Activated CD4-positive, alpha-beta memory T cell treated with anti-CD3 and anti-CD28 coated beads for 36 hours (primary cell): ENCODE measurements at regions not wholly inside any gene's neighbourhood (a gene's known extent, or its start where the extent isn't known, plus 50 kb on each side); places are given as distances from the start of the nearest gene placed in this dataset.

Experiments used
- CTCF ChIA-PET: fragments of 350-600 bp; sonication (Branson Sonifier 250); formaldehyde crosslinking; loops from one replicate; lab custom pipeline; 2021; ENCODE audit warnings: antibody characterized with exemption, inconsistent platforms; lab: Charles Lee
- POLR2A ChIA-PET: fragments of 350-600 bp; sonication (Branson Sonifier 250); formaldehyde crosslinking; loops from one replicate; lab custom pipeline; 2021; ENCODE audit warnings: antibody characterized with exemption; lab: Charles Lee
- DNase-seq: peaks from one replicate; pipeline ENCODE4 v3.0.0-alpha.2; 2020
- H3K27ac Mint-ChIP-seq: one replicate; pipeline ENCODE4 v1.8.0; 2021; ENCODE audit warnings: mixed read lengths
- H3K27me3 Mint-ChIP-seq: one replicate; pipeline ENCODE4 v1.8.0; 2021; ENCODE audit warnings: mixed read lengths
- H3K36me3 Mint-ChIP-seq: one replicate; pipeline ENCODE4 v1.8.0; 2021; ENCODE audit warnings: mixed read lengths
- H3K4me1 Mint-ChIP-seq: one replicate; pipeline ENCODE4 v1.8.0; 2021; ENCODE audit warnings: low read depth, mixed read lengths
- H3K4me3 Mint-ChIP-seq: one replicate; pipeline ENCODE4 v1.8.0; 2021; ENCODE audit warnings: mild to moderate bottlenecking, mixed read lengths
- H3K9me3 Mint-ChIP-seq: one replicate; pipeline ENCODE4 v1.8.0; 2021; ENCODE audit warnings: mixed read lengths
- intact Hi-C: fragments of 100-400 bp; cut with micrococcal nuclease; formaldehyde crosslinking; loops from one replicate; pipeline ENCODE4 v1.15.1; 2023

DNA sequence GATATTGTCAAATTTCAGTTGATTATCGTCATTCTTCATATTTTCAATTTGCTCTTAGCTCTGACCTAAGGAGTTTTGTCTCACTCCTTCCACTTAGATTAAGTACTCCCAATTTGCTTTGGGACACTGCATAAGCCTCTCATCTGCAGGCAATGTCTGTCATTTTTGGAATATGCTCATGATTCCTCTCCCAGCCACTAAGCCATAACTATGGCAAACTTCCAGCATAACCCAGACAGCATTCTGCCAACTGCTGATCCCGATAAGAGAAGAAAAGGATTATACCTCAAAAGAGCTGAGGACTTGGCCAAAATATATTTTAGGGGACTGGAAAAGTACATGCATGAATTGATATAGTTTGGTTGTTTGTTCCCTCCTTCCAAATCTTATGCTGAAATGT, 444.4 kb downstream of the GABRG1 start:
- H3K4me1 Mint-ChIP-seq = no peaks in the 10 kb centered on the region
- no peak overlapping the region for H3K27ac Mint-ChIP-seq
- peaks cover 15% of the 10 kb centered on the region for H3K9me3 Mint-ChIP-seq
- intact Hi-C loops = no loop called here
- H3K27me3 Mint-ChIP-seq = no peaks in the 10 kb centered on the region
- POLR2A ChIA-PET = no interaction called here
- CTCF ChIA-PET = no interaction called here
- H3K4me3 Mint-ChIP-seq = no peak overlapping the region
- H3K36me3 Mint-ChIP-seq = no peaks in the 10 kb centered on the region
- no peak for DNase-seq

DNA sequence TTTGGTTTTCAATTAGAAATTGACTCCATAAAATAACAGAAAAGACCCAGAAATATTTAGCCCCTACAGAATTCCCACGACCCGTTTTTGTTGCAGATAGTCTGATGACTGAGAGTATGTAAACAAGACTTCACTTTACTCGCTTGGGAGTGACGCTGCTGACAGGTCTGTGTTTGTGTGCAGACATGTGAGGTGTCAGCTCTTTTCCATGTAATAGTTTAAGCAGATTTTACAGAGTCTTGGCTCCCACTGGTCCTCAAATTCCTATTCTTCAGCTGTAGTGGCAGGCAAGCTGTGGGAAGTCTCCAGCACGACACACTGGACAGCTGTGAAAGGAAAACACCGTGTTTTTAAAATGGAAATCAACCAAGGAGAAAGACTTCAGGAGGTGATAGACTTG, 455.7 kb downstream of the GABRG1 start:
- POLR2A ChIA-PET = no interaction called here
- no peak overlapping the region for H3K4me3 Mint-ChIP-seq
- peaks cover 10% of the 10 kb centered on the region for H3K9me3 Mint-ChIP-seq
- DNase-seq = no peak
- no peaks in the 10 kb centered on the region for H3K36me3 Mint-ChIP-seq
- intact Hi-C loops = no loop called here
- CTCF ChIA-PET = no interaction called here
- H3K27me3 Mint-ChIP-seq = no peaks in the 10 kb centered on the region
- no peaks in the 10 kb centered on the region for H3K4me1 Mint-ChIP-seq
- no peak overlapping the region for H3K27ac Mint-ChIP-seq

- peaks cover 7% of the 10 kb centered on the region for H3K9me3 Mint-ChIP-seq
- no peaks in the 10 kb centered on the region for H3K4me1 Mint-ChIP-seq
- no peaks in the 10 kb centered on the region for H3K27me3 Mint-ChIP-seq
- intact Hi-C loops = no loop called here
- H3K27ac Mint-ChIP-seq = no peak overlapping the region
- no peak for DNase-seq
- no peaks in the 10 kb centered on the region for H3K36me3 Mint-ChIP-seq
- POLR2A ChIA-PET = no interaction called here
- CTCF ChIA-PET = no interaction called here
- no peak overlapping the region for H3K4me3 Mint-ChIP-seq
These were observed 460.2 kb downstream of the GABRG1 start for GRCh38 chr4:45663628-45664081.

DNA sequence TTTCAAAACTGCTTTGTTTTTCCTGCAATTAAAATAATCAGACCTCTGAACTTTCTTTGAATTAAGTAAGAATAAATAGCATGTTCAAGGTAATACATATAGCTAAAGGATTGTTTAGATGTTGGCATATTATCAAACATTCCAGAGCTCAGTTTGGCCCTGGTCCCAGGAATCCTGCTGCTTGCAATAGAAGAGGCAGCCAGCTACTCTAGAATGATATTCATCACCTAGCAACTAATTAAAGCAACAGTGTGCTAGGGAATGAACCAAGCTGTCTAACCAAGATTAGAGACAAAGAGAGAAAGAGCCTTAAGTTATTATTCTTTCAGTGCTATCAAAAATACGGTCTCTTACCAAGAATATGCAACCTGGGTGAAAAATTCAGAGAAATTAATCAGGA, 460.9 kb downstream of the GABRG1 start:
- peaks cover 5% of the 10 kb centered on the region for H3K9me3 Mint-ChIP-seq
- ChIA-PET CTCF (no interaction called here), POLR2A (no interaction called here)
- no peaks in the 10 kb centered on the region for H3K27me3 Mint-ChIP-seq
- no peak overlapping the region for H3K4me3 Mint-ChIP-seq
- H3K36me3 Mint-ChIP-seq = no peaks in the 10 kb centered on the region
- intact Hi-C loops = no loop called here
- H3K4me1 Mint-ChIP-seq = no peaks in the 10 kb centered on the region
- H3K27ac Mint-ChIP-seq = no peak overlapping the region
- DNase-seq = no peak

- CTCF ChIA-PET = no interaction called here
- intact Hi-C loops = no loop called here
These were observed 462.0 kb downstream of the GABRG1 start for GRCh38 chr4:45661893-45662292.

DNA sequence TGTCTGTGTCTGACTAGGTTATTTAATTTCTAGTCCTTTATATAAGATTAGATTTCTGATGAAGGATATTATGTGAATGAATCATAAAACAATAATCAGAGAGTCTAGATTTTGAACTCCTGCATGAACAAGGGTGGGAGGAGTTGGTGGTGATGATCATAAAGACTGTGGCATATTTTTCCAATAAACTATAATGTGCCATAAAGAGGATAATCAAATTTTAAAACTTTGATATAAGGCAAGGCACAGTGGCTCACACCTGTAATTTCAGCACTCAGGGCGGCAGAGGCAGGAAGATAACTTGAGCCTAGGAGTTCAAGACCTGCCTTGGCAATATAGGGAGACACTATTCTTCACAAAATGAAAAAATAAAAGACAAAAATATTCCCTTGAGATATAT, 473.3 kb downstream of the GABRG1 start:
- Mint-ChIP-seq H3K27ac (no peak overlapping the region), H3K4me3 (no peak overlapping the region), H3K27me3 (no peaks in the 10 kb centered on the region), H3K4me1 (no peaks in the 10 kb centered on the region), H3K36me3 (no peaks in the 10 kb centered on the region), H3K9me3 (peaks cover 19% of the 10 kb centered on the region)
- ChIA-PET POLR2A (no interaction called here), CTCF (no interaction called here)
- DNase-seq = no peak
- intact Hi-C loops = no loop called here

More at GRCh38 chr4:45661893-45662292, 462.0 kb downstream of the GABRG1 start:
- no peak overlapping the region for H3K27ac Mint-ChIP-seq
- no peaks in the 10 kb centered on the region for H3K4me1 Mint-ChIP-seq
- H3K36me3 Mint-ChIP-seq = no peaks in the 10 kb centered on the region
- POLR2A ChIA-PET = no interaction called here
- no peak for DNase-seq
- no peak overlapping the region for H3K4me3 Mint-ChIP-seq
- H3K9me3 Mint-ChIP-seq = peaks cover 4% of the 10 kb centered on the region
- H3K27me3 Mint-ChIP-seq = no peaks in the 10 kb centered on the region

DNA sequence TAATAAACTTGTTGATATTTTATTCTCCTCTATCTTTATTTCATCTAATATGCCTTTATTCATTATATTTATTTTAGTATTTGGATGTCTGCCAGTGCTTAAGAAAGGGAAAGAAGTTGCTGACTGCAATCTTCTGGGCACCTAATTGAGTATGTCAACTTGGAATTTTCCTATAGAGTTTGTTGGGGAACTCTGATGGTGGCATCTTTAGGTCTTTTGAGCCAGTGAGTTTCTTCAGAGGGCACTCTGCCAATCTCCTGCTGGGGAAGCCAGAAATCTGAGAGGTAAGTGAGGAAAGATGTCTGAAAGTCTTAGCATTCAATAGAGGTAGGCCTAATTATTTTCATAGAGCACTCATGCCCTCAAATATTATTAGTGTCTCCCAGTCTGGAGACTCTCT, 475.0 kb downstream of the GABRG1 start:
- Mint-ChIP-seq H3K27ac (no peak overlapping the region), H3K27me3 (no peaks in the 10 kb centered on the region), H3K4me1 (no peaks in the 10 kb centered on the region), H3K36me3 (no peaks in the 10 kb centered on the region), H3K4me3 (no peak overlapping the region), H3K9me3 (peaks cover 13% of the 10 kb centered on the region)
- intact Hi-C loops = no loop called here
- no peak for DNase-seq
- CTCF ChIA-PET = no interaction called here
- POLR2A ChIA-PET = no interaction called here

- H3K27me3 Mint-ChIP-seq = no peaks in the 10 kb centered on the region
- no peaks in the 10 kb centered on the region for H3K36me3 Mint-ChIP-seq
- POLR2A ChIA-PET = no interaction called here
- CTCF ChIA-PET = no interaction called here
- intact Hi-C loops = no loop called here
- no peak for DNase-seq
- no peaks in the 10 kb centered on the region for H3K4me1 Mint-ChIP-seq
- no peak overlapping the region for H3K4me3 Mint-ChIP-seq
- peaks cover 12% of the 10 kb centered on the region for H3K9me3 Mint-ChIP-seq
- no peak overlapping the region for H3K27ac Mint-ChIP-seq
These were observed 476.0 kb downstream of the GABRG1 start for GRCh38 chr4:45647823-45648222.

DNA sequence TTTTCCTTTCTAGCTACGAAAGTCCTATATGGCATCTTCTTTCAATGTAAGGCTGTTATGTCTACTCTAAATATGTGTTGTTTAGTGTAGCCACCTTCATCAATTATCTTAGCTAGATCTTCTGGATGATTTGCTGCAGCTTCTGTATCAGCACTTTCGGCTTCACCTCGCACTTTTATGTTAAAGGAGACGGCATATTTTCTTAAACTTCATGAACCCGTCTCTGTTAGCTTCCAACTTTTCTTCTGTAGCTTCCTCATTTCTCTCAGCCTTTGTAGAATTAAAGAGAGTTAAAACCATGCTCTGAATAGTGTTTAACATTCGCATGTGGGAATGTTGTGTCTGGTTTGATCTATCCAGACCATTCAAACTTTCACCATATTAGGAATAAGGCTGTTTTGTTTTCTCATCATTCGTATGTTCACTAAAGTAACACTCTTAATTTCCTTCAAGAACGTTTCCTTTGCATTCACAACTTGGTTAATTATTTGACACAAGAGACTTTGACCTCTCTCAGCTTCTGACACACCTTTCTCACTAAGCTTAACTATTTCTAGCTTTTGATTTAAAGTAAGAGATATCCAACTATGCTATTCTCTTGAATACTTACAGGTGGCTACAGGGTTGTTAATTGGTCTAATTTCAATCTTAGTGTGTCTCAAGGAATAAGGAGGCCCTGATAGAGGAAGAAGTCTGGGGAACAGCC, 476.8 kb downstream of the GABRG1 start:
- peaks cover 7% of the 10 kb centered on the region for H3K9me3 Mint-ChIP-seq
- intact Hi-C loops = no loop called here
- CTCF ChIA-PET = no interaction called here

GRCh38 chr4:45640281-45640680, 483.6 kb downstream of the GABRG1 start:
- Mint-ChIP-seq H3K4me1 (no peaks in the 10 kb centered on the region), H3K4me3 (no peak overlapping the region), H3K27me3 (no peaks in the 10 kb centered on the region), H3K9me3 (peaks cover 2% of the 10 kb centered on the region), H3K36me3 (no peaks in the 10 kb centered on the region), H3K27ac (no peak overlapping the region)
- no peak for DNase-seq
- intact Hi-C loops = no loop called here
- CTCF ChIA-PET = no interaction called here
- POLR2A ChIA-PET = no interaction called here

More for the DNA sequence above, 476.8 kb downstream of the GABRG1 start:
- Mint-ChIP-seq H3K4me3 (no peak overlapping the region), H3K36me3 (no peaks in the 10 kb centered on the region), H3K27ac (no peak overlapping the region), H3K27me3 (no peaks in the 10 kb centered on the region), H3K4me1 (no peaks in the 10 kb centered on the region)
- POLR2A ChIA-PET = no interaction called here
- DNase-seq = no peak

GRCh38 chr4:45638641-45639040, 485.2 kb downstream of the GABRG1 start:
- no peaks in the 10 kb centered on the region for H3K27me3 Mint-ChIP-seq
- no peak overlapping the region for H3K27ac Mint-ChIP-seq
- H3K4me1 Mint-ChIP-seq = no peaks in the 10 kb centered on the region
- no peak overlapping the region for H3K4me3 Mint-ChIP-seq
- ChIA-PET POLR2A (no interaction called here), CTCF (interaction anchor here (0.7 kb wide), 1 partner anchor 1206 kb away, joined by 3 read pairs; no protein-coding TSS in a partner anchor)
- DNase-seq = no peak
- H3K36me3 Mint-ChIP-seq = no peaks in the 10 kb centered on the region
- H3K9me3 Mint-ChIP-seq = peaks cover 2% of the 10 kb centered on the region
- intact Hi-C loops = no loop called here

DNA sequence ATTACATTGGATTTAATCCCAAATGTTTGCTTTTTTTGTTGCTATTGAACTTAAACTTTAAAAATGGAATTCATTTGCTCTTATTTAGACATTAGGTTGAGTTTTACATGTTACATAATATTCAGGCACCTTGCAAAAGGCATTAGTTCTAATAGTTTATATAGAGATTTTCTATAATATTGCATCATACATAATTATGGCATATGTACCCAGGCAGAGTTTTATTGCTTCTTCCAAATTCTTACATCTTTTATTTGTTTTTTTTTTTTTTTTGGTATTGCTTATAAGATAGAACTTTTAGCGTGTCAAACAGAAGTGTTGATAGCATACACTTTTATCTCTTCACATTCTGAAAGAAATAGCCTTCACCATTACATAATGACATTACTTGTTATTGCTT, 487.7 kb downstream of the GABRG1 start:
- ChIA-PET CTCF (no interaction called here), POLR2A (no interaction called here)
- no peaks in the 10 kb centered on the region for H3K36me3 Mint-ChIP-seq
- intact Hi-C loops = no loop called here
- H3K4me3 Mint-ChIP-seq = no peak overlapping the region
- H3K4me1 Mint-ChIP-seq = no peaks in the 10 kb centered on the region
- DNase-seq = no peak
- H3K27ac Mint-ChIP-seq = no peak overlapping the region
- no peaks in the 10 kb centered on the region for H3K27me3 Mint-ChIP-seq
- H3K9me3 Mint-ChIP-seq = peaks cover 2% of the 10 kb centered on the region

- intact Hi-C loops = no loop called here
- Mint-ChIP-seq H3K27ac (no peak overlapping the region), H3K4me3 (no peak overlapping the region), H3K4me1 (no peaks in the 10 kb centered on the region), H3K36me3 (no peaks in the 10 kb centered on the region), H3K9me3 (peaks cover 2% of the 10 kb centered on the region), H3K27me3 (no peaks in the 10 kb centered on the region)
- POLR2A ChIA-PET = no interaction called here
- DNase-seq = no peak
- CTCF ChIA-PET = no interaction called here
These were observed 494.1 kb downstream of the GABRG1 start for GRCh38 chr4:45629717-45630116.
